HG03460 (cell line): ENCODE measurements at regions not wholly inside any gene's neighbourhood (a gene's known extent, or its start where the extent isn't known, plus 50 kb on each side); places are given as distances from the start of the nearest gene placed in this dataset.
"Not testable (repeated sequence)": the region's sequence is repeated elsewhere in the genome, so short reads cannot be mapped to it uniquely, and the experiment has no call there.

Experiments used
- ATAC-seq: cut with Tn5 transposase; IDR thresholded peaks from one replicate; pipeline ENCODE4 v1.9.1; 2021; ENCODE audit not compliant: unreplicated experiment

DNA sequence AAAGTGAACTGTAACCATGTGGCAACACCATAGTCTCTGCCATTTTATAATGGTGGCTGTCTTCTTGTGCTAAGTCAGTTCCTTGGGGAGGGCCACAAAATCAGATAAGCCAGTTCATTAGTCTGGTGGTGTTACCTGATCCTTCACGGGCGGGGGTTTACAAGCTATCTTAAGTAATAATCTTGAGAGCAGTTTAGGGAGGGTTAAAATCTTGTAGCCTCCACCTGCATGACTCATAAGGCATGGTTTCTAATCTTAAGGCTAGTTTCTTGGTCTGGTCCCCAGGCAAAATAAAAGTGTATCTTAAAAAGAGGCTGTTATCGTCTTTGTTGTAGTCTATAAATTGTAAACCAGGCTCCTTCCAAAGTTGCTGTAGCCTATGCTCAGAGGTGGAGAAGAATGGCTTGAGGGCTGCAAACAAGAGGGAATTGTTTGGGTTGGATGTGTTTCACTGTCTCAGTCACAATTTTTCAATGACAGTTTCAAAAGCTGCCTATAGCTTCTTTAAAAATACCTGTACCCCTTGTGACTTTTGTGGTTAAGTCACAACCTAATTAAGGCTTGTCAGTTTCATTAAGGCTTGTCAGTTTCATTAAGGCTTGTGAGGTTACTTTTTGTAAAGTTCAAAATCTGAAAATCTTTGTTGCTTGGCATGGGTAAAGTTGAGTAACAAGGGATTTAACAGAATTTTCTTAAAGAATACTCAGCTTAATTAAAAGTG is 135.7 kb downstream of the RPS4Y2 start:
- ATAC-seq = peak; percentile 92

DNA sequence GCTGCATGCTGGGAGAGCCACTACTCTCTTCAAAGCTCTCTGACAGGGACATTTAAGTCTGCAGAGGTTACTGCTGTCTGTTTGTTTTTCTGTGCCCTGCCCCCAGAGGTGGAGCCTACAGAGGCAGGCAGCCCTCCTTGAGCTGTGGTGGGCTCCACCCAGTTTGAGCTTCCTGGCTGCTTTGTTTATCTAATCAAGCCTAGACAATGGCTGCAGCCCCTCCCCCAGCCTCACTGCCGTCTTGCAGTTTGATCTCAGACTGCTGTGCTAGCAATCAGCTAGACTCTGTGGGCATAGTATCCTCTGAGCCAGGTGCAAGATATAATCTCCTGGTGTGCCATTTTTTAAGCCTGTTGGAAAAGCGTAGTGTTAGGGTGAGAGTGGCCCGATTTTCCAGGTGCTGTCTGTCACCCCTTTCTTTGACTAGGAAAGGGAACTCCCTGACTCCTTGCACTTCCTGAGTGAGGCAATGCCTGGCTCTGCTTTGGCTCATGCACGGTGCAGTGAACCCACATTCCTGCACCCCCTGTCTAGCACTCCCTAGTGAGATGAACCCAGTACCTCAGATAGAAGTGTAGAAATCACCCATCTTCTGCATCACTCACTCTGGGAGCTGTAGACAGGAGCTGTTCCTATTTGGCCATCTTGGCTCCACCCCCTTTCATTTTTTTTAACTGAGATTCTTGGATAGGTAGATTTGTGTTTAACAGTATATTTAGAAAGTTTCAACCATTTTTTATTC is 169.6 kb downstream of the RPS4Y2 start:
- ATAC-seq = not testable (repeated sequence)

- ATAC-seq = no peak
Observed at GRCh38 chrY:20929691-20930342, 173.9 kb downstream of the RPS4Y2 start.

DNA sequence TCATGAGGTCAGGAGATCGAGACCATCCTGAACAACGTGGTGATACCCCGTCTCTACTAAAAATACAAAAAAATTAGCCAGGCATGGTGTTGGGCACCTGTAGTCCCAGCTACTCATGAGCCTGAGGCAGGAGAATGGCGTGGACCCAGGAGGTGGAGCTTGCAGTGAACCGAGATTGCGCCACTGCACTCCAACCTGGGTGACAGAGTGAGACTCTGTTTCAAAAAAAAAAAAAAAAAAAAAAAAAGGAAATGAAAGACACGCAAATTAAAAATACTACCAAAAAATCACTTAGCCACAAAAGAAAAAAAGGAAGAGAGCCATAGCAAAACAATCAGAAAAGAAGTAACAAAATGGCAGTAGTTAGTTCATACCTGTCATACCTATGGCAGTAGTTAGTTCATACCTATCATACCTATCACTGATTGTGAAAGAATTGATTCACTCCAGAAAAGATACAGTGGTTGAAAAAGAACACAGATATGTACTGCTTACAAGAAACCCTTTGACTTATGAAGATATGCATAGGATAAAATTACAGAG is 180.9 kb downstream of the RPS4Y2 start:
- ATAC-seq = not testable (repeated sequence)

GRCh38 chrY:20961512-20961911 is 205.6 kb downstream of the RPS4Y2 start:
- no peak for ATAC-seq

DNA sequence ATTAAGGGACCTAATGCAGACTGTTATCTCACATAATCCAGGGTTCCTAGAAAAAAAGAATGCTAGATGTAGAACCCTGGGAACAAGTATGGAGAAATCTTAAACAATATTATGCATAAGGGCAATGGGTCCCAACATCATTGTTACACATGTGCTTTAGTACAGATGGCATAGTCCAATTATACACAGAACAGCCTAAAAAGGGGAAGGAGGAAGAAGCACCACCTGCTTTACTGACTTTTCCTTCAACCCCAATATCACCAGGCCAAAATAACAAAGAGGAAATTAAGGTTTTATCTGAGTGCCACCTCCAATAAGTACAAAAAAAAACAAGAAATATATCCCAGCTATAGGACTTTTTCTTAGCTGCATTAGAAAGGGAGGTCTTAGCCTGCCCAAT is 211.9 kb downstream of the RPS4Y2 start:
- ATAC-seq = no peak

- ATAC-seq = no peak
Observed at GRCh38 chrY:20968237-20968636, 212.3 kb downstream of the RPS4Y2 start.

- ATAC-seq = no peak
Observed at GRCh38 chrY:20971371-20971770, 215.5 kb downstream of the RPS4Y2 start.

DNA sequence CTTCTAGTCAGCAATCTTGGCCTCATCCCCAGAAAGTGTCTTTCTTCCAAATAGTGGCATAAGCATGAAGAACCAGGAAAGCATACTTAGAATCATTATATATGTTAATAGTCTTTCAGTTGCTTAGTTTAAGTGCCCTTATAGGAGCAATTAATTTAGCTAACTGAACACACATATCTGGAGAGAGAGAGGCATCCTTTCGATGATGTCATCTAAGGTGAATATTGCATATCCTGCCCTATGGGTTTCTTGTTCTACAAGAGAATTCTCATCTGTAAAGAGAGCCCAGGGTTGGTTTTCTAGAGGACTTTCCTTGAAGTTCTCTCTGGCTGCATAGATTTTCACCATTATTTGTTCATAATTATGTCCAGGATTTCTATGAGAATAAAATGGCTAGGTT is 230.1 kb downstream of the RPS4Y2 start:
- ATAC-seq = no peak

GRCh38 chrY:20990123-20990522 is 234.2 kb downstream of the RPS4Y2 start:
- no peak for ATAC-seq

- ATAC-seq = peak; percentile 98
Observed at GRCh38 chrY:20990869-20991548, 235.1 kb downstream of the RPS4Y2 start.

DNA sequence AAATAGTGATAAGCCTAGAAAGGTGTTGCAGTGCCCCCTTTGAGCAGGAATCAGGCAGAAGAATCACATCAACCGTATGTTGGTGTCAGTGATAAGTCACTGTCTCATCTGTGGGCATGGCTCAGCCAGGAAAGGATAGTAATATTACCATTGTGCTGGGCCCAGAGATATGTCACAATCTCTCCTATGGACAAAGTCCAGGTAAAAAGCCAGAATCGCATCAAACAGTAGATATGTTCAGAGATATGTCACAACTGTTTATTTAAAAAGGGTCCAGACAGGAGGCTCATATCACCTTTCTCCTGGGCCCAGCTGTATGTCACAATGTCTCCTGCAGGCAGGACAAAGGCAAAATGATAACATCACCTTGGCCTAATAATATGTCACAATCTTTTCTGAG is 241.4 kb downstream of the RPS4Y2 start:
- ATAC-seq = no peak

DNA sequence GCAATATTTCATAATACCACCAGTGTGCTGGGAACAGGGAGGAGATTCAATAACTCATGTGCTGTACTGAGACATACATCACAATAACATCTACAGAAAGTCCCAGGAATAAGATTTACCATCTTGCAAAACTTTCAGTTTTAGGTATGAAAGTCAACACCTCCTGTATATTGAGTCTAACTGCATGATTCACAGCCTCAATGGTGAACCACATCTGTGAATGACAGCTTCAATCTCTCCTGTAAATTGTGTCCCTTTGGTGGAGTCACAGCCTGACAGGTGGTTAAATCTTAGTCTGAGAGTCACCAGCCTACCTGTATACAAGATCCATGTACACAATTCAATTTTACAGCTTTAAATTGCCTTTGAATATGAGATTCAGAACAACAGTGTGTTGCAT is 242.1 kb downstream of the RPS4Y2 start:
- no peak for ATAC-seq

GRCh38 chrY:20998483-20998882 is 242.6 kb downstream of the RPS4Y2 start:
- ATAC-seq = no peak

DNA sequence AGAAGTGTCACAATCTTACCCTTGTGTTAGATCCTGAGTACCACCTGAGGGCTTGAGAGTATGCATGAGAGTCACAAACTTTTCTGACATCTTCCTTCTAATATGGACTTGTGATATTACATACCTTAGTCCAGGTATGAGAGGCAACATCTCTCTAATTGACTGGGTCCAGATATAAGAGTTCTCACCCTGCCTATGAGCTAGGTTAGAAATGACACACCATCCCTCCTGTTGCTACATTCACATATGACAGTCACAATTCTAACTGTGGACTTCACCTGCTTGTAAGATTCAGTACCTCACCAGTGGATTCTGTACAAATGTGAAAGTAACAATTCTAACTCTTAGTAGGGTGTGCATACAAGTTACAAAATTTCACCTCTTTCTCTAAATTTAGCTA is 245.2 kb downstream of the RPS4Y2 start:
- ATAC-seq = no peak

- ATAC-seq = no peak
Observed at GRCh38 chrY:21003059-21003458, 247.2 kb downstream of the RPS4Y2 start.

- ATAC-seq = no peak
Observed at GRCh38 chrY:21005531-21005930, 249.6 kb downstream of the RPS4Y2 start.

GRCh38 chrY:21021811-21022210 is 265.9 kb downstream of the RPS4Y2 start:
- no peak for ATAC-seq

GRCh38 chrY:21022326-21023044 is 266.6 kb downstream of the RPS4Y2 start:
- ATAC-seq = no peak

GRCh38 chrY:21023906-21024305 is 268.0 kb downstream of the RPS4Y2 start:
- ATAC-seq = no peak

DNA sequence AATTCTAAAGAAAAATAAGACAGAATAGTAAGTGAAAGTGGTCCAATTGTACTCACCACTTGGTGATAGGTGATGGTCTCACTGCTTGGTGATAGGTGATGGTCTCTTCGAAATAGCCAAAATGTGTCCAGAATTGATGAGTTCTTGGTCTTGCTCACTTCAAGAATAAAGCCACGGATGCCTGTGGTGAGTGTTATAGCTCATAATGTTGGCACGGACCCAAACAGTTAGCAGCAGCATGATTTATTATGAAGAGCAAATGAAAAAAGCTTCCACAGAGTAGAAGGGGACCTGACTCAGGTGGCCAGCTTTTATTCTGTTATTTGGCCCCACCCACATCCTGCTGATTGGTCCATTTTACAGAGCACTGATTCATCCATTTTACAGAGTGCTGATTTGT is 272.6 kb downstream of the RPS4Y2 start:
- ATAC-seq = no peak
